ELR (cell line): ENCODE measurements at regions not wholly inside any gene's neighbourhood (a gene's known extent, or its start where the extent isn't known, plus 50 kb on each side); places are given as distances from the start of the nearest gene placed in this dataset.
A peak's percentile ranks its signal among the peaks of the same experiment; 100 is the strongest.

Experiments used
- DNase-seq: peaks from one replicate; pipeline ENCODE4 v3.0.0-alpha.2; 2015; ENCODE audit warnings: low read depth

GRCh38 chr7:114112806-114113205 is 194.0 kb upstream of the PPP1R3A start:
- DNase-seq, result no peak

DNA sequence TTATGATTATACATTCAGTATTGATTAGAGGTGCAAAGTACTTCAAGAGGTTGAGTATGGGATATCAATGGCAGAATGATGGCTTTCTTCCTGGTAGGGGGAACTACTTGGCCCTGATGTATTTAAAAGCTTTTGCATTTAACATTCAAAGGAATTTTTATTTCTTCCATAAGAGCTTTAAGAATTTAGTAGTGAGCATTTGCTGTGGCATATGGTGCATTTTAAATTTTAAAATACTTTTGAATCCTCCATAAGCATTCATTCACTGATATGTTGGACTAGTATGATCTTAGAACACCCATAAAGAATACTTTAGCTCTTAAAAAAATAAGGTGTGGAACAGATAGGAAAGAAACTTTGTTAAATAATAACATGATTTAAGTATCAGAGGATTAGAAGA is 191.9 kb upstream of the PPP1R3A start:
- DNase-seq, result no peak

GRCh38 chr7:114109721-114110120 is 190.9 kb upstream of the PPP1R3A start:
- DNase-seq, result no peak

- DNase-seq, result no peak
Observed at GRCh38 chr7:114109304-114109703, 190.5 kb upstream of the PPP1R3A start.

DNA sequence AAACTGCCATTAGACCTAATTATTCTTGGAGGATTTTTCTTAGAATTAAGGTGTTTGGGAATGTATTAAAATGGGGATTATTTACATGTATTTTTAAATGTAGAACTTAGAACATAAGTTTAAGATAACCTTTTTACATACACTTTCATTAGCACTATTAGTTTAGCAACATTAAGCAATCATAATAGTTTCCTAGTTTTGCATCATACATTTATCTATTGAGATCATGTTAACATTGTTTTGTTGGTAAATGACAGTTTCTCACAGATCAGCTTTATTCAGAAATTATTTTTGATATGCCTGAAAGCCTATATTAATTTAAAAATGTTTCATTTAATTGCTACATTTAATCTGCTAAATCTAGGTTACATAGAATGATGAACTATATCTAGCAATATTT is 189.7 kb upstream of the PPP1R3A start:
- DNase-seq, result no peak

DNA sequence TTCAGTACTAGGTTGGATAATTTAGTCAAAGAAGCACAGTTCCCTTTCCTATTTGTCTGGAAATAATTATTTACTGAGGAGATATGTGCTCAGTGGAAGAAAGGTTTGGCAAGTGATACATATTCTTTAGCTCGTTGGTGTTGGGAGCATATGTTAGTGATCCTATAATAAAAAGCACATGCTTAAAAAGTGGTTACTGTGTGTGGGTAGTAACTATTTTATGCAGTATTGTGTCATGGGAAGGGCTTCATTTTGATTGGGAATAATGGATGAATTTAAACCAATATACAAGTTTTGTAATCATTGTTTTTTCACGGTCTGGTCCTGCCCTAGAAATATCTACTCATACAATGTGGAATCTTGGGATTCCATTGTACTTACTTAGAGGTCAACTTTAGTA is 188.7 kb upstream of the PPP1R3A start:
- no peak for DNase-seq

- no peak for DNase-seq
Observed at GRCh38 chr7:114104035-114104434, 185.2 kb upstream of the PPP1R3A start.

- DNase-seq, result no peak
Observed at GRCh38 chr7:114102996-114103395, 184.2 kb upstream of the PPP1R3A start.

DNA sequence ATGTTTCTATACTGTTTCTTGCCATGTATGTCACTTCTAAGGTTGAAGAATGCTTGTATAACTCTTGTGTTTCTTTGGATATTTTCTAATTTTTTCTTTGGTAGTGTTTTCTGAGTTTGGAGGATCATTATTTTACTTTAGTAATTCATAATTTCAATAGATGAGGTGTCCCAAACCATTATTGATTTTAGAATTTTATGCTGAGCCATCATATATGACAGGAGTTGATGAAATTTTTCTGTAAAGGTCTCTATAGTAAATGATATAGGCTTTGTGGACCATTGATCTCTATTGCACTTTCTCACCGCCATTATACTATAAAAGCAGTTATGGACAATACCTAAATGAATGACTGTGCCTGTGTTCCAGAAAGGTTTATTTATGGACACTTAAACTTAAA is 183.3 kb upstream of the PPP1R3A start:
- DNase-seq, result no peak

DNA sequence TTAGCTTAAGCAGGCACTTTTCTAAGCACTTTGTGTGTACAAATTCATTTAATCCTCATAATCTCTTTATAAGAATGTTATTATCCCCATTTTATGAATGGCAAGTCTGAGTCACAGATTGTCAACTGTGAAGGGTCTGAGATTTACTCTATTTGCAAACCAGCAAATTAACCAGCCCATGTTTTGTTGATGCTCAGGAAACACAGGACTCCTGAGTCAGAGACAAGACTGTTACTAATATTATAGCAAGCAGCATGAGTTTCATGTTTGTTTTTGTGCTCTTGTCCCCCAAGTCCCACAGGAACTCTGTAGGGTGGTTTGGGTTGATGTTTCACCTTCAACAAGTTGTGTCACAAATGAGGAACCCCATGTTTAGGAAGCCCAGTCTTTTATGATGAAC is 182.0 kb upstream of the PPP1R3A start:
- DNase-seq, result no peak

- no peak for DNase-seq
Observed at GRCh38 chr7:114099337-114099736, 180.5 kb upstream of the PPP1R3A start.

DNA sequence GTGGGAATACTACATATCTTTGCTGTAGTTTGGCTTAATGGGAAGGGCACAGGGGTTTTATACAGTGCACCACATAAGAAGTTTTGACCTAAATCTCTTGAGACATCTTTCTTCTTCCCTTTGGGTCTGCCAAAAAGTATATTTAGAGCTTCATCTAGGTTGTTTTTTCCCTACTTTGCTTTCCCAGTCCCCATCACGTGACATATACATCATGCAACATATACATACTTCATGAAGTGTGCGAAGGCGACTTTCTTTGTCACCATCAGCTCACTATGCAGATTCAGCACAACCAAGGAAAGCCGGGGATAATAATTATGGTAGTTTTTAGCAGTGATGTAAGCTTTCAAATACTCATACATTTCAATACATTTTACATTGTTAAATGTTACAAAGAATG is 177.1 kb upstream of the PPP1R3A start:
- DNase-seq, result no peak

DNA sequence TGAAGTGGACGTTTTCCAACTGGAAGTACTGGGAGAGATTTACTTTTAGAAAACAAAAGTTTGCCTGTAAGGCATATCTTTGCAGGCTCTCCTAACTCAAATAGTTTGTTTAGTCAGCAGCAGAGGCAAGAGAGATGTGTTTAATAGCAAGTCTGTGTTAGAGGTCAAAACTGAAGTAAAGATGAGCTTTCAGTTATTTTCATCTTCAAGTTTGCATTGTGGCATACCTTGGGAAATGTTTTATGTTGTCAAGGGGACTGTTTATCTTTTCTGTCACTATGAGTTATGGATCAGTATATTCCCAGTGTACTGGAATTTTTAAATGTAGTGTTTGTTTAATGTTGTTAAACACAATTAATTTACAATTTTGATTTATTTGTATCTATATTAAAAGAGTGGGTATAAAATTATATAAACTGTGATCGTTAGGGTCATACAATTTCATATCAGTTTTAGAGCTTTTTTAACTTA is 169.7 kb upstream of the PPP1R3A start:
- no peak for DNase-seq

GRCh38 chr7:114087653-114088469 is 169.1 kb upstream of the PPP1R3A start:
- no peak for DNase-seq

GRCh38 chr7:114086914-114087652 is 168.3 kb upstream of the PPP1R3A start:
- peak; percentile 33 for DNase-seq

GRCh38 chr7:114086537-114086913 is 167.7 kb upstream of the PPP1R3A start:
- peak; percentile 26 for DNase-seq

GRCh38 chr7:114085592-114086501 is 167.0 kb upstream of the PPP1R3A start:
- peak; percentile 67 for DNase-seq

DNA sequence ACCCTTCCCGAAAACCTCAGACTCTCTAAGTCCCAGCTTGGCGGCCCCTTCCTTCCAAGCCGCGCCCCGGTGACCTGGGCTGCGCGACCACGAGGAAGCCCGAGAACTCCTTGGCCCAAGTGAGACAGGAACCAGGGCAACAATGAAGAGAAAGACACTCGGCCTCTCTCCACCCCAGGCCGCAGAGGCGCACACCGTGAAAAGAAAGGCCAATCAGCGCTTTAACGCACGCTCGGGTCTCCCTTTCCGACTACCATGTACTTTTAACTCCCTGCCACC is 166.4 kb upstream of the PPP1R3A start:
- DNase-seq, result no peak

GRCh38 chr7:114084472-114085312 is 165.9 kb upstream of the PPP1R3A start:
- DNase-seq, result no peak

DNA sequence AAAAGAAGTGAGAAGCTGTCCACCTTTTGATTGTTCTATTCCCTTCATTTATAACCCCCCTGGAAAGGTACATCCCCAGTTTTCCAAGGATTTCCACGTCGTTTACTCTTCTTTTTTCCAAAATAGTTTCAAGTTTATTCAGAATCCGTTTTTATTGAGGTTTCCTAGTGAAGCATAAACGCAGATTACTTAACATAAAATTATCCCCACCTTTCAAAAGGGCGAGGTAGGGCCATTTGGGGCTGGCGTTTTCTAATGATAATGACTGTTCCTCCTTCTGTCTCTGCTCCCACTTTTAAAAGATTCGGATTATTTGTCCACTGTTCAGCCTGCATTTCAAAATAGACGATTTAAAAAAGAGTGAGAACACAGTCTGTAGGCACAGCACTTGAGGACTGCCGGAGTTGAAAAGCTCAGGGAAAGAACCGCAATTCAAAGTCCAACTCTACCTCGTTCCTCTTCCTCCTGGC is 165.2 kb upstream of the PPP1R3A start:
- no peak for DNase-seq

GRCh38 chr7:114083166-114084001 is 164.6 kb upstream of the PPP1R3A start:
- no peak for DNase-seq
